ENCODE measurements at regions not wholly inside any gene's neighbourhood (a gene's known extent, or its start where the extent isn't known, plus 50 kb on each side); places are given as distances from the start of the nearest gene placed in this dataset.
"Not testable (repeated sequence)": the region's sequence is repeated elsewhere in the genome, so short reads cannot be mapped to it uniquely, and the experiment has no call there.

DNA sequence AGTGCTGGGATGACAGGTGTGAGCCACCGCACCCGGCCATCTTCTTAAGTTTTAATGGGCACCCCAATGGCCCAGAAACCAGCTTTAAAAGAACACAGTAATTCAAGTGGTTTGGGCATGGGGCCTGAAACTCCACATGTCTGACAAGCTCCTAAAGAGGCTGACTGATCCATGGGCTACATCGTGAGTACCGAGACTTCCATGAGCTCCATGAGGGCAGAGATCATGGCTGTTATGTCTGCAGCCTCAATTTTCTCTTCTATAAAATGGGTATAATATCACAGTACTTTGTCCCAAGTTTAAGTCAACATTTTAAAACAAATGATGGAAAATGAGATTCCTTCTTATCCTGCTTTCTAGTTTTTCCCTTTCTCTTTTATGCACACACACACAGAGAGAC is 397.6 kb upstream of the MAF start:
- DNase-seq = no peak

DNA sequence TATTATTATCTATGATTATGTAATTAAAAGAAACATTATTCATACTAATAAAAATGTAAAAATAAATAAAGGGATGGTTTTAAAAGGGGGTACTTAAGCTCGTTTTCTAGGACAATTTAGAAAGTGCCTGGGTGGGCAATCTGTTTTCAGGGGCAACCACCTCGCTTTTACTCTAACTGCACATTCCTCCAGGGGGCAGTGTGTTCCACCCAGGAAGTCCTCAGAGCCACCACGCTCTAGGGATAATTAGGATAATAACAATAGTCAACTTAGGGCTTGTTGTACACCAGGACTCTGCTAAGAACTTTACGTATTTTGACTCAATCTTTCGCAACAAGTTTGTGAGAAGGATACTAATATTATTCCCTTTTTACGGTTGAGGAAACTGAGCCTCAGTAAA is 396.7 kb upstream of the MAF start:
- no peak for DNase-seq

DNA sequence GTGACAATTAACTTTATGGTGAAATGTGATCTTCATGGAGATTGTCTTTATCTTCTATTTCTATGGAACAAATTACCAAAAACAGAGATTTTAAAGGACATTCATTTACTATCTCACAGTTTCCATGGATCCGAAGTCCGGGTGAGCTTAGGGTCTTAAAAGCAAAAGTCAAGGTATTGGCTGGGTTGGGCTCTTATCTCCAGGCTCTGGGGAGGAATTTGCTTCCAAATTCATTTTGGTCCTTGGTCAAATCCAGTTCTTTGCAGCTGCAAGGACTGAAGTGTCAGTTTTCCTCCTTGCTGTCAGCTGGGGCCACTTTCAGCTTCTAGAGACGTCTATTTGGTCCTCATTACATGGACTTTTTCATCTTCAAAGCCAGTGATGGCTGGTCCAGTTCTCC is 395.8 kb upstream of the MAF start:
- DNase-seq = no peak

DNA sequence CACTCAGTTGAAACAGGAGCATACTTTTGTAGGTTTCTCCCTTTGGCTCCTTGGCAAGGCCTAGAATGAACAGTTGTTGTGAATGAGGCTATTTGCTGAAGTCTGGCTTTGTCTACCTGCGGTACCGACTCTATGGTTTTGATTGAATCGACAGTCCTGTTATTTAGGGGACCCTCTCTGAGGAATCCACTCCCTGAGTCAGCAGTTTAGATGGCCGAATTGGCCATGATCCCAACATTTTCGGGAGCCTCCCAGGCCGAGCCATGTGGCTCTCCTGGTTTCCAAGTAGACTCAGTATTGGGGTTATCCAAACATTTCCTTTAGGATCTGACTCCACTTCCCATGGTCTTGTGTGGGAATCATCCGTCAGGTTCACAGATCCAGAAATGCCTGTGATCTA is 394.8 kb upstream of the MAF start:
- DNase-seq = no peak

DNA sequence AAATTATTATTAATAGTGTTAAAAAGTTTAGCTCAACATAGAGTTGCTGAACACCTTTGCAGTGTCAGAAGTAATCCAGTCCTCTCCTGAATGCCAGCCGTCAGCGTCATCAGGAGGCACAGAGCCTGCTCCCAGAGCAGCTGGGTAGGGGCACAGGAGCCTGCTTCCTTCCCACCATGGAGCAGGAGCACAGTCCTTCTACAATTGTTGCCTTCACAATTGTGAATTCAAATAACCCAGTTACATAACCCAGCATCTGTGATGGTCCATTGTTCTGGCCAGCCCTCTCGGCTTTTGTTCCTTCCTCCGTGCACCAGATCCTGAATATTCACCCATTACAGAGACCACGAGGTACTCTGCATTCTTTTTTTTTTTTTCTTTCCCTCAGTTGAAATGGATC is 393.9 kb upstream of the MAF start:
- DNase-seq = no peak

DNA sequence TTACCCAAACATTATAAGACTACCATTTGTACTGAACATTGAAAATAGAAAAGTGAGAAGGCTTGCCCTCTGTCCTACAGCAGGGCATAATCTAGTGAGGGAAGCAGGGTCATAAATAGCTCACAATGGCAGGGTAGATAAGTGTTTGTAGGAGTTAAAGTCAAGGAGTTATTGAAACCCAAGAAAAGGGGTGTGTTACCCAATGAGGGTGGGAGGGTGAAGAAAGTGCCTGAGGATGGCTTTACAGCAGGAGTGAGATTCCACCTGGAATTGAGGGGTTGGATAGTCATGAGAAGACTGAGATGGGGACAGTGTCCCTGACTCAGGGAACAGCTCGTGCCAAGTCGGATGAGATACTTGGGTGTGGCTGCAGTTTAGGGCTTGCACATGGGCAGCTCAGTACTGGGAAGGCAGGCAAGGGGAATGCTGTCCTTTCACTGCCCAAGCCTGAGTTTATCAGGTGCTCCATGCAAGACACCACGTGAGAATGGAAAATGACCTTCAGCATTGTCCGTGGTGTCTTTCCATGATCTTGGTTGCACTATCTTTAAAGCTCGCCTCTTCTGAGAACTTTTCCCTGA is 393.2 kb upstream of the MAF start:
- no peak for DNase-seq

DNA sequence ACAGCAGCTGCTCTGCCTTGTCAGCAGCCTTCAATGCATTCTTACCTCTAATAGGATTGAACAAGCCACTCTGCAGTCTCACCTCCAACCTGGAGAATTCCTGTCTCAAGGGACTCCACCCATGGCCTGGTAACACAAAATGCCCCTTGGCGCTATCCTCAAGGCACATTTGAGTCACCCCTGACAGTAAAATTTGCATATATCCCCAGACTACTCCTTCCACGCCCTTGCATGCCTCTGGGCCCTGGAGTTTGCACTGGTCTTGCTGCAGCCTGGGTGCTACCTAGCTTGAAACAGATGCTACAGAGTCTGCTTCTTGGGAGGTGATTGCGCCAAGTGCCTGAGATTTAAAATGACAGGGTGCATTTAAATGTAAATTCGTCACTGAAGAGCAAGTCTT is 391.4 kb upstream of the MAF start:
- no peak for DNase-seq

DNA sequence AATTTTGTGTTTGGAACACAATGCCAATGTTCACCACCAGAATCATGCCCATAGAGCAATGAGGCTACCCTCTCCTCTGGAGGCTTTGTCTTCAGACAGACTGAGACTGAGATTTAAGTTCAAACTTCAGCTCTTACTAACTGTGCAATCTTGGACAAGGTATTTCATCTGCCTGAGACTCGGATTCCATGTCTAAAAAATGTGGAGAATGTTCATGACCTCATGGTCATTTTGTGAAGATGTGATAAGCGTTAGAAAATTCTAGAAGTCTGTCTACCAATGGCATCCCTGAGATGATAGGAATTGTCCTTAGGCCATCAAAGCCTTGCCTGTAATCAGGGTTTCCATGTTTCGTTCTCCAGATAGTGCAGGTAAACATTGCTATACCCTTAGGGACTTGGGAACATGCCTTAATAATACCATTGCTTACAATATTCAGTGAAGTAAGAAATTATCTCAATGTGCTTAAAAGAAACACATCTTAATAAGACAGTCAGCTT is 388.2 kb upstream of the MAF start:
- no peak for DNase-seq

DNA sequence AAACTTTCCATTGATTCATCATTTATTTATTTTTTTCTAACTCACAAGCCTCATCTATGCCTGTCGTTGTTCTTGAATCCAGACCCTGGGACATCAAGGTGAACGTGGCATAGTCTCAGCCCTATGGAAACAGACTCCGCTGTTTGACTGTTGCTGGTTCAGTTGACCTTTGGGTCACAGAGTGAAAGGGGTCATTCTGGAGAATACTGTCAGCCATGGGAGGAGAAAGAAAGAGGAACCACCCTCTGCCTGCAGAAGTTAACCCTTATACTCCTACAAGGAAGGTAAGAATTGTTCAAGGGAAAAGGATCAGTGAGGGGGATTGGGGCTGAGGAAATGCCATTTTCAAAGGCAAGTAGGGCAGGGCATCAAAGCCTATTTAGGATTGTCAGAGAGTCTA is 387.6 kb upstream of the MAF start:
- DNase-seq = no peak

DNA sequence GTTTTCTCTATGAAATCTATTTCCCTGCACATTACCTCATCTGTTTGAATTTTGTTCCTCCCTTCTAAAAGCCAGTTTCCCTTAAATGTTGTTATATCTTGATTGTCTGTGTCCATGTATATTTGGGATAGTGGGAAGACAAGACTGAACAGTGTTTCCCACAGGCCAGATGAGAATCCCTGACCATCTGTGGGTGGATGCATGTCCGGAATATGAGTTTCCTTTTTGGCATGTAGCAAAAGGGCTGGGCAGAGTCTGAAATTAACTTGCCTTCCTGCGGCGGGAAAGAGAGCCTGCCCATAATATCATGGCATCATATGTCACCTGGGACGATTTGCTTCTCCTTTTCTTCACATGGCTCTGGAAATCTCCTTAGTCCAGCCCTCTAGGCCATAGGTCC is 385.8 kb upstream of the MAF start:
- no peak for DNase-seq

DNA sequence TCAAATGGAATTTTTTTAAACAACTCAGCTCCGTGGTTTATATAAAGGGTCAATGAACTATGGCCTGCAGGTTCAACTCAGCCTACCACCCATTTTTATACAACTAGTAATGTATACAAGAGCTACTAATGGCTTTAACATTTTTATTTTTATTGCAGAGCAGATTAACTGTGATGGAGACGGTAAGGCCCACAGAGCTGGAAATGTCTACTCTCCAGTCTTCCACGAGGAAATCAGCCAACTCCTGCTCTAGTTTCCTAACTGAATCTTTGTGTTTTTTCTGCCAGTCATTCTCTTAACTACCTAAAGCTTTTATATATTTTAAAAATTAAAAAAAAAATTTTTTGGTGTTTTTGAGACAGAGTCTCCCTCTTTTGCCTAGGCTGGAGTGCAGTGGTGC is 385.1 kb upstream of the MAF start:
- DNase-seq = no peak

DNA sequence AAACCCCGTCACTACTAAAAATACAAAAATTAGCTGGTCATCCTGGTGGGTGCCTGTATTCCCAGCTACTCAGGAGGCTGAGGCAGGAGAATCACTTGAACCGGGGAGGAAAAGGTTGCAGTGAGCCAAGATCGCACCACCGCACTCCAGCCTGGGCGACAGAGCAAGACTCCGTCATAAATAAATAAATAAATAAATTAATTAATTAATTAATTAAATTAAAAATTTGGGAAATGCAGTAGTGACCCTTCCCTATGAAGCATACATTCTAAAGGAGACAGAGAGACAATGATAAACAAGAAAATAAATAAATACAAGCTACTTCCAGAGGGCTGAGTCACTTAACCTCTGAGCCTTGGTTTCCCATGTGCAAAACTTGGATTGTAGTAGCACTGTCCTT is 383.6 kb upstream of the MAF start:
- DNase-seq = not testable (repeated sequence)

DNA sequence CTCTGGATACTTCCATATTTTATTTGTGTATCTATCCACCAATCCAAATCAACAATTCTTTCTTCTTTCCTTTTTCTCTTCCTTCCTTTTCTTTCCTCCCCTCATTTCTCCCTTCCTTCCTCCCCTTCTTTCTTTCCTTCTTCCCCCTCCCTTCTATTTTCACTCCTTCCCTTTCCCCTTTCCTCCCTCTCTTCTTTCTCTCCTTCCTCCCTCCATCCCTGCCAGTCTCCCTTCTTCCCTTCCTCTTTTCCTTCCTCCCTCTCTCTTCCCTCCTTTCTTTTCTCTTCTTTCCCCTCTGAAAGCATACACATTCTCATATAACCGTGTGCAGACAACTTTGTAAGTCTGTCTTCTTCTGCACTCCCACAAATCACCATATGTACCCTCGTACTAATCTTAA is 382.3 kb upstream of the MAF start:
- DNase-seq = no peak

DNA sequence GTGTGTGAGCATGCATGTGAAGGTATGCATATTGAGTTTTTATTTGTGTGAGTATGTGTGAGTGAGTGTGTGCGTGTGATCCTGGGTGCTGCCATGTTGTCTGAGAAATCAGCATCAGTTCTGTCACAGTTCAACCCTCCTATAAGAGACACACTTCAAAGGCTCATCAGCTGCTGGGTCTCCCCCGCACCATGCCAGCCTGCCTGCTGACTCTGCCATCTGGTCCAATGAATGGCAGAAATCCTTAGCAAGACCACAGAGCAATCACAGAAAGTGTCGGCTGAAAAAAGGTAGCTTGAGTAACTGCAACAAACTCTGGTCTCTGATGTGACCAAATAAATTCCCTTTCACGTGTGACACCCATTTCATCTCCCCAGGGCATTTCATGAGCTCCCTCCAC is 381.8 kb upstream of the MAF start:
- DNase-seq = no peak

DNA sequence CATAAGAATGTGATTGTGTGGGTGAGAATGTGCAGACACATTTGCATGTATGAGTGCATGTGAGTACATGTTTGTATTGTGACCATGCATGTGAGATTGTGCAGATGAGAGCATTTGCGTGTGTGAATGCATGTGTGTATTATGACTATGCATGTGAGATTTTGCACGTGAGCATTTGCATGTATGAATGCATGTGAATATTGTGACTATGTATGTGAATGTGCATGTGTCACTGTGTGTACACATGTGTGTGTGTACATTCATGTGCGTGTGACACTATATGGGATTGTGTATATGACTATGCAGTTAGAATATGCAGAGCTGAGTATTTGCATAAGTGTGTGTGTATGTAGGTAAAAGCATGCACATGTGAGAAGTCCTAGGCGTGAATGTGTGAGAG is 381.3 kb upstream of the MAF start:
- no peak for DNase-seq

DNA sequence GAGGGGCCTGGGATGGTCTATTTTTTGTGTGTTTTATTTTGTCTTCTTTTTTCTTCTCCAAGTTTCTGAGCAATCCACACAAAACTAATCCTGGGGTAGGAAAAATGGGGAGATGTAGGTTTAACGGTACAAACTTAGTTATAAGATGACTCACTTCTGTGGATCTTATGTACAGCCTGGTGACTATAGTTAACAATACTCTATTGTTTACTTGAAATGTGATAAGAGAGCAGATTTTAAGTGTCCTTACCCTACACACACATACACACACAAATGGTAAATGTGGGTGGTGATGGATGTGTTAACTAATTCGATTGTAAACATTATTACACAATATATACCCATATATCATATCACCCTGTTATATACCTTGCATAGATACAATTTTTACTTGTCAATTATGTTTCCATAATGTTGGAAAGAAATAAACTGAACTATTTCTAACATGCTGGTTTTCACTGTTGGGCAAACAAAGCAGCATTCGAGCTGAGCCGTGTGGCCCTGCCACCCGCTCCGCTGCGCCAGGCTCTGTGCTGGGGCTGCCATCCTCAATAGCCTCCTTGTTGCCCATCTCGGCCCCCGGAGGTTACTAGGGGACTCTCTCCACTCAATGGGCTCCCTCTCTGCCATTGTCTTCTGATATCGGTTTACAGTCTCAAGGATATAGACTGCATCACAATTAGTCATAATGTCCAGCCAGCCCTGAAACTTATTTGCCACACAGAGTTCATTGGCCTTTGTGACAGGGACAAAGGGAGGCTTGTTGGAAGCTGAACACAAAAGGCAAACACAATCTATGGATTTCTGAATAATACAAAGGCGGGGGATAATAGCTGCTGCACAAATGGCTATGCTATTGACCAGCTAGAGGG is 380.3 kb upstream of the MAF start:
- no peak for DNase-seq

DNA sequence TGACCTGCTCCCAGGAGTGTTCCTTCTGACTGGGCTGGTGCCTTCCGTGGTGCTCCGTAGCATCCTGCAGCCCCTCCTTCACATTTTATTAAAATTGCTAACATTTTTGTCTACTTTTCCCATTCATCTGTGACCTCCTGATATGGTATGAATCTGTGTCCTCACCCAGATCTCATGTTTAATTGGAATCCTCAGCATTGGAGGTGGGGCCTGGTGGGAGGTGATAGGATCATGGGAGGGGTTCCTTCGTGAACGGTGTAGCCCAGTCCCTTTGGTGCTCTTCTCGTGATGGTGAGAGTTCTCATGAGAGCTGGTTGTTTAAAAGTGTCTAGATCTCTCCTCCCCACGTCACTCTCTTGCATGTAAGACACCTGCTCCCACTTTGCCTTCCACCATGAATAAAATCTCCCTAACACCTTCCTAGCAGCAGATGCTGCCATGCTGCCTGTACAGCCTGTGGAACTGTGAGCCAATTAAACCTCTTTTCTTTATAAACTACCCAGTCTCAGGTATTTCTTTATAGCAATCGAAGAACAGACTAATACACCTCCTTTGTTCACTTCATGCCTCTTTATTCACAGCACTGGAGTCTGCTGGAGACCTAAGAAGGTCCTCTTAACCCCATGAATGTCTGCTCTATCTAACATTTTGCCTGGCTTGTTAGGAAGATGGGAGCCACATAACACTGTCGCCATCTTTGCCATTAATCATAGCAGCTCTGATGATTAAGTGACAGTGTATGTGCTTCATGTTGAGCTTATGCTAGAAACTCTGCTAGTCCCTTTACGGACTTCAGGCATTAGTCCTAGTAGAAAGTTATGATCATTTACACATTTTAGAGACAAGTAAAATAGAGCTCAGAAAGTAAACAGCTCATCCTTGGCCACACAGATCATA is 377.7 kb upstream of the MAF start:
- no peak for DNase-seq

DNA sequence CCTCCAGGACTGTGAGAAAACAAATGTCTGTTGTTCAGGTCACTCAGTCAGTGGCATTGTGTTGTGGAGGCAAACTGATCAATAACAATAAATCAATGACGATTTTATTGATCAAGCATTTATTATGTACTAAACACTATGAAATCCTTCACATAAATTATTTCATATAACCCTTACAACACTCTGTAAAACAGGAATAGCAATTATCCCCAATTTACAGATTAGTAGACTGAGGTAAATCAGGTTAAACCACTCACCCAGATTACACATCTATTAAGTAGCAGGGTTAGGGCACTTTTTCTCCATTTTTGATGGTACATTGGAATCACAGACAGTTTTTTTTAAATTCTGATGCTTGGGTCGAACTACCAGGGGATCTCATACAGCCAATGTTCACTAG is 372.8 kb upstream of the MAF start:
- DNase-seq = no peak

DNA sequence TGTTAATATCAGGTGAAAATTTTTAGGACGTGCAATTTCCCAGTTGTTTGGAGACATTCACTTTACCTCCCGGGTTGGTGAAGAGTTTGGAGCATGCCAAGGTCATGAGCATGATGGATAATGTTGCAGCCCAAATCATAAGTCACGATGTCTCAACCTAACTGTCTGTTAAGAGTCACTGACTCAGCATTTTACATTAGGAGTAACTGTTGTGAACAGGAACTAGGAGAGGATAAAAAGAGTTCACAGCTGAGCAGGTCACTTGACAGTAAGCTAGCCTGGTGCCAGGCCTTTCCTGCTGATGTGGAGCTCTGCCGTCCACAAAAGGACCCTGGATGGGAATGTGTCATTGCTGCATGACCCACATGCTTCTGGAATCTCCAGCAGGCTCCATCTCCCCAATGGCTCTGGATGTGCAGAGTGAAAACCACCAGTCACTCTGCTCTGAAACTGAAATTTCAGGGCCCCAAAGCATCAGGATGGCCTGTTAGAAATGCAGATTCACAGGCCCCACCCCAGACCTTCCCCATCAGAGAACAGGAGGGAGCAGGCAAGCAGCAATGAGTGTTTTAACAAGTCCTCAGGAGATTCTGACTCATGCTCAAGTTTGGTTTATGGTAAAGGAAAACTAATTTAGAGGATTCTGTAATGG is 371.6 kb upstream of the MAF start:
- no peak for DNase-seq

DNA sequence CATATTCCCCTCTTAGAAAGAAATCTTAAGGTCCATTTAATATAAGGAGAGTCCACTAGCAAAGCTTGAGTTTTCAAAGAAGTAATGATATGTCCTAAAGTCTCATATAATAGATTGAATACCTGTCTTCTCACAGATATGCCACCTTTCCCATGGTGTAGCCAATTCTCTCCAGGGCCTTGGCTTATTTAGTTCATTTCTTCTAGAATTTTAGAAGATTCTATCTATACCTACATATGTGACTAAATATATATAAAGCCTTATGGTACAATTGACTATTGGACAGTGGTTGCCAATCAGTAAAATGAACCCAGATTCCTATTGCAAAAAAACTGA is 370.7 kb upstream of the MAF start:
- no peak for DNase-seq

DNA sequence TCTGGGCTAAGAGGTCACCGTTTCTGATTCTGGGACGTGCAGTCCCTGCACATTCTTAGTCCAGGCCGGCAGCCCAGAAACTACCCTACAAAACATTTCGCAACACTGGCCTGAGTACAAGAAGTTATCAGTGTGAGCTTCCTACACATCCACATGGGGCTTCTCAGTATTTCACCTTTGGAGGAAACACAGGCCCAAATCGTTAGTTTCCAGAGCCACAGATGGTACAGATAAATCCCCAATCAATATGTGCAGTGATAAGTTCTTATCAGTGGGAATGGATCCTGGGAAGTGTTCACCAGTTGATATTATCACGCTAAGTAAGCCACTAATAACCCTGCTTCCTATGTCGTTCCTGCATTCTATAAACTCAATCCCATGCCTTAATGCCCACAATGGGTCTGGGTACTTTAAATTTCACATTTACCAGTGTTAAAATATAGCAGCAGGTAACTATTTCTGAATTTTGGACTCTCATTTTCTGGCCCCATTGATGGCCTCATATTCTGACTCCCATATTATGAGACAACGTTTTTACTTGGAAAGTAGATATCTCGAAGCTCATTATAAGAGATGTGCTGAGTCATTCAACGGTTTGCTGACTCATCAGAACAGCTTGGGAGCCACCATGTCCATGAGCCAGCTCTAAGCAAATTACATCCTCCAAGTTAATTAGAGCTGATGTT is 370.2 kb upstream of the MAF start:
- no peak for DNase-seq

DNA sequence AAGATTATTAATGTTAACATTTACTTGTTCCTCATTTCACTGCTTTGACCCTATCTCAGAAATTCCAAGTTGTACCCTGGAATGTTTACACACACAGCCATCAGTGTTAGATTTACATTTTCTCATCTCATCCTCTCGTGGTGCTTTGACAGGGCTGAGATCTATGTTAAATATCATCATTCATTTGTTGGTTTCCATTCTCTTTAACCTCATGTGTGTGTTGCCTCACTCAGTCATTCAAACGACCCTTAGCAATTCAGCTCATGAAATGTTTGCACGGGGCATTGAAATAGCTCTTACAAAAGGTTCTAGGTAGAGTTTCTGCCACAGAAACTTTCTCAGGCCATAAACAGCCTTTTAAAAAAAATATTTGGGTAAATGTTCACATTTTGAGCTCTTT is 369.6 kb upstream of the MAF start:
- DNase-seq = no peak

DNA sequence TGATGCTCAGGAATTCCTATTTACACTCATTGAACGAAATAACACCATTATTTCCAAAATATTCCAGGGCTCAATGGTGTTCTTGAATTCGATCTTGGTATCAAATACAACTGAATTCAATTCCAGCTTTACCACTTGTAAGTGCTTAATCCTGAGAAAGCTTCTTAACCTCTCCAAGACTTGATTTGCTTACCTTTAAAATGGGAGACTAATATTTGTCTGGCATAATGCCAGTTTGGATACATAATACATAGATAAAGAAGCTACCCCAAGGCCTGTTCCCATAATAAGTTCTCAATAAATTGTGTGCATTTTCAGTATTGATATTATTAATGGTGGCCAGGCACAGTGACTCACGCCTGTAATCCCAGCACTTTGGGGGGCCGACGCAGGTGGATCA is 368.9 kb upstream of the MAF start:
- DNase-seq = no peak

All from activated CD4-positive, alpha-beta T cell treated with anti-CD3 and anti-CD28 coated beads, Interleukin-10, Interleukin-2, amounts not matched to agents 100 ng/mL and 50 ng/mL, durations not matched to agents 16 hours and 8 hours (primary cell).